Stimulated activated CD4-positive, alpha-beta T cell treated with anti-CD3 and anti-CD28 coated beads, Interleukin-15, amount 100 ng/mL, for 48 hours (primary cell): ENCODE measurements at regions not wholly inside any gene's neighbourhood (a gene's known extent, or its start where the extent isn't known, plus 50 kb on each side); places are given as distances from the start of the nearest gene placed in this dataset.
"Not testable (repeated sequence)": the region's sequence is repeated elsewhere in the genome, so short reads cannot be mapped to it uniquely, and the experiment has no call there.

Experiments used
- DNase-seq, 2 donors: peaks; one replicate each; pipeline ENCODE4 v3.0.0-alpha.2; 2020; ENCODE audit warnings: low read depth in 2 of 2

DNA sequence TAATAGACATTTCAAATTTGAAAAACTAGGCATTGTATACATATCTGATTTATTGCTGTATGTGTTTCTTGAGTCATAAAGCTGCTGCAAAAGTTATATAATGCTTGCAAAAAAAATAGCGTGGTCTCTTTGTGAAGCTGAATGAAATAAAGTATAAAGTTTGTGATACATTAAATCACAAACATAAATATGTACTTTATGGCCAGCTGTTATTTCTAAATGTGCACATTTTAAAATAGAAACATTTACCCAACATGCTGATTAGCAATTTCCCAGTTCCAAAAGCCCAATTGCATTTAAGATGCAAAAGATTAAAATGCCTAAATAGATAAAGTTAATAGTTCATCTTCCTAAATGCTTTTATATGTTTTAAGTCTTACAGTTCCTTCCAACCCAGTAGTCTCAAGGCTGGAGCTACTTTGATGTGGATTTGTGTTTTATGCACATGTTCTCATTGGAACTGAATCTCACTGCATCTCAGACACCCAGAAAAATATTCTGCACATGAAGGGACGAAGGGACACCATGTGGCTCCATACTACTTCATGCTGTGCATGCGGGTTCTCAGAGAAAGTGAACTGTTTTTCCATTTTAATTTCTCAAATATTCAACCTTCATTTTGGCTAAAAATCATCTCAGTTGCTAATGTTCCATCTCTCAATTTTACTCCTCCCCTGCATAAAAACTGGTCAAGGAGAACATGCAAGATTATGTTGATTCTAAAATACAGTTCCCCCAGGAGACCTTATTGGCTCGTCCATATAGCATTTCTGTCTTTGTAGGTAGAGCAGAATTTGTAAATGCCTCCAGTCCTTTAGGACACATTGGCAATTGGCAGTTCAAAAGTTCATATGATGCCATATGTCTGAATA, 304.6 kb downstream of the MTX2 start:
- no peak for DNase-seq

DNA sequence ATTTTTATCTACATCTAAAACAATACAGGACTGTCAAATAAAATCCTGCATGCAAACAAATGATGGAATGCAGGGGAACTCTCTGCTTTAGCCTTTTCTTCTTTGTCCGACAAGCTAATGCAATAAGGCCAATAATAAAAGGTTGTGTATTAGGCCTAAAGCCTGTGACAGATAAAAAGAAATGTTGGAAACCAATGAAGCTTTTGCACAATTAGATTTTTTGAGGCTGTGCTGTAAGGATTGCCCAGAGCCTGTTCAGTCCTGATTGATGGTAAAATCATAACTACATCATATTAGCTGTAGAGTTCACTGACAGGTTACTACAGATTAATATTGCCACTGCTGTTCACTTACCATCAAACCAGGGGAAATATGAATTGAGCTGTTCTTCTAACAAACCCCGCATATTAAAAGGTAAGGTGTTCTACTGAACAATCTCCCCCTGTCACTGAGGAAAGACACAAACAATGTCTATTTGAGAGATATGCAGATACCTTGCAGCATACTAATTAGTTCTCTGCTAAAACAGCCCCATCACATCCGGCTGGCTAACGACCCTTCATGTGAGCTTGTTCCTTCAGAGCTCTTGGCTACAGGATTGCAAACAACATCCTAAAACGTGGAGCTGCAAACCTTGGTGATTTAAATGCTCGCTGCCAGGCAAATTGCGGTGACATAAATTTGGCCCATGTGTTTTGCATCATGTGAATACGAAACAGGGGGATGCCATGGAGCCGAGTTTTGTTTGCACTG, 305.4 kb downstream of the MTX2 start:
- no peak for DNase-seq

DNA sequence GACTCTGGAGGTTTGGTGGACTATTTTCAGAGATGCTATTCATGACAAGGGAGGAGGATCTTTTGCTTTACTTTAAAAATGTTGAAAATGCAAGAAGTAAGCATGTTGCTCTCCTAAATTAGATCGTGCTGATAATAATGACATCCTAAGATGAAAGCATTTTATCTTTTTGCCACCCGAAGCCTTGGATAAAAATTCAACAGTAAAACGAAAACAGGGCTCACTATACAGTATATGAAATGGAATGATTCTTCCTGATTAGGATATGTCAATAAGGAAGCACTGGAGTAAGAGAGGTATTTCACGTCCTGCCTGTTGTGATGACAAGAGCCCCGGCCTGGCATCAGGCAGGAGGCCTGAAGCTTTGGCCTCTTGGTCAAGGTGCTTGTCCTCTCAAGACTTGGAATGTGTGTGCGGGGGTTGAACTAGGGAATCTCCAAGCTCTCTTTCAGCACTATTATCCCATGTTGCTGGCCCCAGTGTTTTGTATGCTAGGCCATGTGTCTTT, 306.0 kb downstream of the MTX2 start:
- DNase-seq, result no peak

DNA sequence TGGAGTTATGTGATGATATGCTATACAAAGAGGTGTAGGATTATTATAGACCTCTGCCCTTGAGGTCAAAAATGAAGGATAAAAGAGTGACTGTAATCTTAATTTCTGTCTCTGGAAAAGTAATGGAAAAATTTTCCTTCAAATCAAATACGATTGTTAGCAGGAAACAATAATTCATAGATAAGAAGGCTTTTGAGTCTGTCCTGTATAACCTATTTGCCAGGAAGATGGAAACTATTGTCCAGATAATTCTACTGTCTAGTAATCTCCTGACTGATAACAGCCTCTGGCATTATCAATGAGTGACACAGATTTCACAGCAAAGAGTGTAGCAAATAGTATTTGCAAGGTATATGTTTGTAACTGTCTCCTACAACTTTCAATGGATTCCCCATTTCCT, 307.8 kb downstream of the MTX2 start:
- DNase-seq, result no peak

DNA sequence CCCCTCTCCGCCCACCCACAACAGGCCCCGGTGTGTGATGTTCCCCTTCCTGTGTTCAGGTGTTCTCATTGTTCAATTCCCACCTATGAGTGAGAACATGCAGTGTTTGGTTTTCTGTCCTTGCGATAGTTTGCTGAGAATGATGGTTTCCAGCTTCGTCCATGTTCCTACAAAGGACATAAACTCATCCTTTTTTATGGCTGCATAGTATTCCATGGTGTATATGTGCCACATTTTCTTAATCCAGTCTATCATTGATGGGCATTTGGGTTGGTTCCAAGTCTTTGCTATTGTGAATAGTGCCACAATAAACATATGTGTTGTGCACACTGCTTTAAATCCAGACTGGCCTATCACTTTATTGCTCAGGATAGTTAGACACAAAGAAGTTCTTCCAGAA, 309.1 kb downstream of the MTX2 start:
- not testable (repeated sequence) for DNase-seq

DNA sequence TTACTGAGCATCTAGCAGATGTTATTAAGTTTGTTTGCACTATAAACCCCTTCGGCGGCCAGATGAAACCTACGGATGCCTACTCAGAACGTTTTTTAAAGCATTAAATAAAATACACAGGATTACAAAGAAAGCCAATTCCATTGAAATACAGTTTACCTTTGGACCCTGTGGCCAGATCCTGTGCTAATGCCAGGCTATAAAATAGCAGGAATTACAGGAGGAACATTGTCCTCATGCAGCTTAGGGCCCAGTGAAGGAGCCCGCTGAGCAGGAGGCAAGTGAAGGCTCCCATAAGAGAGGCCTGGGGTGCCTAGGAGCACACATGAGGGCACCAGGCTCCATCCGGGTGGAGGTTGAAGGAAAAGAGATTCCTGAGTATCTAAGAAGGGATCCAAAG, 310.4 kb downstream of the MTX2 start:
- no peak for DNase-seq

DNA sequence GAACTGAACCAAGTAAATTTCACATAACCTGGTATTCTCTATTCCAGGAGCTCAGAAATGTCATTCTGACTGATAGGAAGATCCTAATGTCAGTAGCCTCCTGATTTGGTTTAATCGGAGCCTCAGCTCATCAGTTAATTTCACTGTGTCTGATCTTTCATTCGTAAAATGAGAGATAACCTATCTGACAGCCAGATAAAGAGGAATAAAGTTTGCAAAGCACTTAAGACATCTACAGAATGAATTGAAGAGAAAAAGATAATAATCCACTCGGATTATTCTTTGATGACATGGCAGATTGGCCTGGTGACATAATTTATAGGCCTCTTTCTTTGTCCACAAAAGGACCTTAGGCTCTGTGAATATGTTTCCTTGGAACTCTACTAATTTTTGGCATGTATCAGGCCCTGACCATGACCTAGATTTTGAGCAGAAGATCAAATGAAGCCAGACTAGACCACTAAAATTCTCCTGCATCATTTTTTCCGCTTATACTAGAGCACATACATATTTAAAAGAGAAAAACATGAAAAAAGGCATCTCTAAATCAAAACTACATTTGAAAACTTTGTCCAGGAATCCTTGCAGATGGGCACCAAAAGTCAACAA, 312.4 kb downstream of the MTX2 start:
- DNase-seq, result no peak

DNA sequence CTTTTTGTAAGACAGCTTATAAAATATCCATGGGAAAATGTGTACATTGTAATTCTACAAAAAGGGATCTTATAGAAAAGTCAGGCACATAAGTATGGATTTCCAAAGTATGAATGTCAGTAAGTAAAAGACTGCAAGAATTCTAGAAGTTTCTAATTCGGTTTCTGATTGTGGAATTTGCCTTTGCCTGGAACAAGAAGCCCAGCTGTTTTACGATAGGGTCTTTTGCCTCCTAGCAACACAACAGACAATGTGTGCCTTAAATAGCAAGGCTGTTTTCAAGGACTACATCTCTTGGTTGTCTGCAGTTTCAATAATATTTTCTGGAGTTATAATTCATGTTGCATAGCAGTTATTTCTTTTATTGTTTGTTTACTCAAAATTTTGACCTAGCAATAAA, 312.9 kb downstream of the MTX2 start:
- no peak for DNase-seq

DNA sequence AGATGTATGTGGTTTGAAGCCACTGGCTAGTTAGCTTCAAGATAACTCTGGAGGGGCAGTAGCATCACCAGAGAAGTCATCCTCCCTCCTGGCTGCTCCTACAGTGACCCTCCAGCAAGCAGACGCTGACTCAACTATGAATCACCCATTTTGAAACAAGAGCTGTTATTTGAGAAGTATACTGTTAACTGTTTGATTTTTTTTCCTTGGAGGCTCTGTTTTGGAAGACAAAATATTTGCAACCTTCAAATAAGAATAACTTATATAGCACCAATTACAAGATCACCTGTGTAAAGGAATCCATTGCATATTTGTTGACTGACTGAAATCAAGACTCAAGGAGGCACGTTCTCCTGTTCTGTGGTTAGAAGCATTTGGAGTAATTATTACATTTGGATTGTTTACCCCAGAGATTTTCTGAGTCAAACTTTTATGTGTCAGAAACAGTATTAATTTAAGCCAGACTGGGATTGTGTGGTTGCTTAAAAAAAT, 313.8 kb downstream of the MTX2 start:
- no peak for DNase-seq

DNA sequence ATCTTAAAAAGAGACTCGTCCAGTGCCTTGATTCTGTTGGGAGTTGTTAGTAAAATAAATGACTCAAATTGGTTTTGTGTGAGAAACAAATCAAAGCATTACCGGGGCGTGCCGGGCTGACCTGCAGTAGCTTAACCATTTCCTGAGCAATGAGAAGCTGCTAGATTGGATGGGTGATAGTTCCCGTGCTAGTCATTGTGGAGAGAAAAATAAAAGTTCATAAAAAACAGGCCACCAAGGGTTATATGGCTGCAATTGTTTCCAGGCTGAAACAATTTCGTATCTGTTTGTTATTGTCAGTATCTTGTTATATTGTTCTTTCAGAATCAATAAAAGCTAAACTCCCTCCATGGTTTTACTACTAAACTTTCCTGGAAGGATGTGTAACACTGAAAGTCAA, 314.4 kb downstream of the MTX2 start:
- DNase-seq, result no peak

DNA sequence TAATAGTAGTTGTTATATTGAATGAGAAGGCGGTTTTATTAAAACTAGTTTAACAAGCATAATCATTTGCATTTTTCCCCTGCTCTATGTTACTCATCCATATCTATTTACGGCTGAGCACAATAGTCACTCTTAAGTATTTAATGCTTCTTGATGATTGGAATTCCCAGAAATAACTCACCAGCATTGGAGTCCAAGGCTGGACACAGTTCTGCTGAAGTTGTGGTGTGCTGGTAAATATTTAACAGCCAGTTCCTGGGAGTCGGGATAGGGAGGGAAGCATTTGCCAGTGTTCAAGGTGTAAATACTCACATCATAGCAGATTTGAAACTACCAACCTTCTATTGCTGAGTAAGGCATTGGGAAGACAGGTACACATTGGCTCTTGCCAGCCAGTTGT, 315.1 kb downstream of the MTX2 start:
- no peak for DNase-seq

DNA sequence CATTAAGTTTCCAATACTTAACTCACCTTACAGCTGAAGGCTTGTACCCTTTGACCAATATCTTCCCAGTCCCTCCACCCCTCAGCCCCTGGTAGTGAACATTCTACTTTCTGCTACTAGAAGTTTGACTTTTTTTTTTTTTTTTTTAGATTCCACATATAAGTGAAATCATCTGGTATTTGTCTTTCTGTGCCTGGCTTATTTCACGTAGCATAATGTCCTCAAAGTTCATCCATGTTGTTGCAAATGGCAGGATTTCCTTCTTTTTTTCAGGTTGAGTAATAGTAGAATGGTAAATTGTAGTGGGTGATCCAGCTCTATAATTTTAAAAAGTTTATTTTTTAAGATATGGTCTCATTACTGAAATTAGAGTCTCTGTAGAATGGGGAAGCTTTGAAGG, 316.0 kb downstream of the MTX2 start:
- no peak for DNase-seq

DNA sequence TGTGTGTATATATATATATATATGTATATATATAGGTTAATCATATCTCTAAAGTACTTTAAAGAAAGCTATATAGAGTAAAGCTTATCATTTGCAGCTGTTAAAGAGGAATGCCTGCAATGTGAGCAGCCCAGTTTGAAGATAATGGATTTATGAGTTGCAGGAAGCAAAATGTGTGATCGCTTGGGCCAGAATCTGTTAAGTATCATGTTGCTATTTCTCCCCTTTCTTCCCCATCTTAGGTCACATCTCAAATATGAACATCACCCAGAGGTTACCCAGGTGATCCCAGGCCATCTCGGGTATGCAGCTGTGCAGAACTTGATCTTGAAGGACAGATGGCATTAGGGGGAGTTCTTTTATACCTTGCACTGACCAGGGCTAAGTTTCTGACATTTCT, 316.5 kb downstream of the MTX2 start:
- no peak for DNase-seq

DNA sequence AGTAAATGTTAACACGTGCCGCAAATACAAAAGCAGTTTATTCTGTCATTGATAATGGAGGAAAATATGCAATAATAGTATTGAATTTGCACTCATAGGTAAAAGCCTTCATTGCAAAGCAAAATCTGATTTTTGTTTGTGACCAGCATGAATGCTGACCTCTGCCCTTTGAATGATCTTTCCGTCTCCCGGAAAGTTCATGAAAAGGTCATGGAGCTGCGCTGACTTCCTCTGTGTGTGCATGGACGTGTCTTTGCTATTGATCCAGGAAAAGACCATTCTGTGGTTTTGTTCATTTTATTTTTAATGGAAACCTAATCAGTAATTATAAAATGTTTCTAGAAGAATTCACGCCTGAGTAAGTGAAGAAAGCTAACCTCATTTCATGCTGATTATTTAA, 320.0 kb downstream of the MTX2 start:
- no peak for DNase-seq

DNA sequence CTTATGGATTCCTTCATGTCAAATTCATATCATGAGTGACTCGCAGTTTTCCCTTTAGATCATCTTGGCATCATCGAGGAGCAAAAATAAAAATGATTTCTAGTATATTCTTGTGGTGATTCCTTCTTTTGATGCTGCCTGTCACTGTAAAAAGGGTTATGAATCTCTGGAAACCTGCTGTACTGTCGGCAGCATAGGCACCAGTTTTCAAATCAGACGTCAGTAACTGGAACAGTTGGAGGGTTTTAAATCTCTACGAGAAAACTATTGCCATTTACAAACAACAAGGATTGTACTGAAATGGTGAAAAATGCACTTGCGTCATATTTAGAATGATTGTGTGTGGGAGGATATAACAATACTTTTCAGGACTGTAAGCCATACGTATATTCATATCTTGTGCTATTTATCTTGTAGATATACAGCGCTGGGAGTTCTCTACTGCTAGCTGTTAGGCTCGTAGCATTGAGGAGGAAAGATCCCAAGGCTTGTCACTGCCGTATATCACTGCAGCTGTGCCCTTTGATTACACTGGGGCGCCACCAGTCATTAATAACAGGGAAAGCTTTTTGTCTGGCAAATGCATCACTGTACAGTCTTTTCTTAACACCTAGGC, 320.7 kb downstream of the MTX2 start:
- DNase-seq, result no peak

DNA sequence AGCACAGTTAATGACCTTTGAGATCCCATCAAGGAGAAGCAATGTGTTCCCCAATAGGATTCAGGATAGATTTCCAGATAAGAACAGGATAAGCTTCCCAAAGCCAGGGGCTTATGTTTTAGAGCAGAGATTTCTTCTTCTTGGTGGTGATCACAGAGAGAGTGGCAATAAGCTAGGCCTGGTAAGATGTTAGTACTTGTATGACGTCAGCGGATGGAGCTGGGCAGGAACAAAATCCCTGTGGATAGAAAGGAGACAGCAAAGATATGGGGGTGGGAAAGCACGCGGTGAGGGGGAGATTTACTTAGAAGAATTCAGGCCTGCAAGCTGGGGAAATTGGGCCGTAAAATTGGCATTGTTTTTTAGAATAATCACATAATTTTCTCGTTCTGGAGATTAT, 323.0 kb downstream of the MTX2 start:
- no peak for DNase-seq

DNA sequence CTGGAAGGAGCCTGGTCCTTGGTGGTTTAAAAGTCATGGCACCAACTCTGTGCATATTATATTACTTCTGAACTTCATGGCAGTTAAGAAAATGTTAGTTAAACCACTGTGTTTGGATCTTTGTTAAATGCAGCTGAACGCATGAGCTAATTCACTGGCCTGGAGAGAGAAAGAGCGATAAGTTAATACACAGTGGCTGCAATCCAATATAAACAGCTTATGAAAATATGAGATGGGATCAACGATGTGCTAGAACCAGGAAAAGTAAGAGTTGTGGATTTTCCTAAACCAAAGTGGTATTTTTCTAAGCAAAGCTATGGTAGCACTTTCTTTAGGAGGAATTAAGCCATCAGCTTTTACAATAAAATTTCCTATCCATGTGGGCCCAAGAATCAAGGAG, 326.7 kb downstream of the MTX2 start:
- no peak for DNase-seq

DNA sequence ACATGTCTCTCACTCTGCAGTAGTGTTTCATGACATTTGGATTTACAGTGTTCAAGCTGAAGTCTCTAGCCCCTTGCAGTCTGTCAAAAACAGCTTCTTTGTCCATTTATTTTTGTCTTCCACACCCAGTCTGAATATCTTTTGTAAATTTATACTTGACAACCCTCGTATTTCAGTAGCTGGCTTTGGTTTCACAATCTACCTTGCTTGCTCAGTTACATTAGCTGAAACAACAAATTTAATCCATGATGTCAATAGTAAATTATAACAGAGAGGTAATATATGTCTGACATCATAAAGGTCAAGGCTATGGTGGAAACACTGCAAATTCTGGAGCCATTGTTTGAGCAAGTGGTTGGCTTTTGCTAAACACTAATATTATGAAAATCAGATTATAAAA, 328.7 kb downstream of the MTX2 start:
- no peak for DNase-seq

DNA sequence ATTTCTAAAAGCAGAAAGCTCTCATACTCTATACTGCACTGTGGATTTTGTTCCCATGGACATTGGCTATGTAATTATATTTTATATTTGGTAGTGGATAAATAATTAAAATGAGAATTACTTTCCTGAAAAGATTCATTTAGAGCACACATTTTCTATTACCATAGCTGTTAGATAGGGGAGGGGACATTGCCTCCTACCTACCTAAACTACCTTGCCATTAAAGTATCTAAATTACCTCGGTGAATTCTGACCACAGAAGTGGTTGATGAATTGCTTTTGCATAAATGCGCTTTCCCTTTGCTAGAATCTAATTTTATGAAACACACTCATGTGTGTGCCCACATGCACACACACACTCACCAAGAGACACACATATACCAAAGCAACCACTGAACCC, 329.1 kb downstream of the MTX2 start:
- no peak for DNase-seq

DNA sequence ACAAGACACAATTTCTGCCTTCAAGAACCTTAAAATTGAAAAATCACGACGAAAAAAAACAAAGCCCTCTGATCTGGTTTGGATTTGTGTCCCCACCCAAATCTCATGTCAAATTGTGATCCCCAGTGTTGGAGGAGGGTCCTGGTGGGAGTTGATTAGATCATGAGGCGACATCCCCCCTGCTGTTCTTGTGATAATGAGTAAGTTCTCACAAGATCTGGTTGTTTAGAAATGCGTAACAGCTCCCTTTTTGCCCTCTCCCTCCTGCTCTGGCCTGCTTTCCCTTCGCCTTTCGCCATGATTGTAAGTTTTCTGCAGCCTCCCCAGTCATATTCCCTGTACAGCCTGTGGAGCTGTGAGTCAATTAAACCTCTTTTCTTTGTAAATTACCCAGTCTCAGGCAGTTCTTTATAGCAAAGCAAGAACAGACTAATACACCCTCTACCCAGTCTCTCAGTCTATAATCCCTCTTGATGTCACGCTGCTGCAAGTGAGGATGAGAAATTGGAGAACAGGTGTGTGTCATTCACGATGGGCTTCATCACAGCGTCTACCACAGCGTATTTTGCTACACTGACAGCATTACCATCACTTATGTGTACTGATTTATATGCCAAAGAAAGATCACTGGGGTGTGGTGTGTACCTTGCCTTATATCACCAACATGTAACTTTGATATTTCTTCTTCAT, 330.7 kb downstream of the MTX2 start:
- no peak for DNase-seq

DNA sequence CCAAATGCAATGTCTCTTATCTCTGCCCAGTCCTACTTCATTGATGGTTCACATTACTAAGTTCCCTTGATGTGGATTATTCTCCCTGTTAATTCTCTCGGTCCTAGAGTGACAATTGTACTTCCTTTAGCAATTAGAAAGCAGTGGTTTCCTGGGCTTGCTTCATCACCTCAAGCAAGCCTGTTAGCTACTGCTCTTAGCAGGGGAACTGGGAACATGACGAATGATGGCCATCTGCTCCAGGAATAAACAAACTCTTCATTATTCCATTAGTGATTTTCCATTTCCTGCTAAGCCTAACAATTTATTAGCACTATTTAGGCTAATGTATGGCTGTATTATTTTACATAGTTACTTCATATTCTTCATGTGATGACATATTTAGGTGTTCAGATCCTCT, 331.8 kb downstream of the MTX2 start:
- DNase-seq, result no peak

DNA sequence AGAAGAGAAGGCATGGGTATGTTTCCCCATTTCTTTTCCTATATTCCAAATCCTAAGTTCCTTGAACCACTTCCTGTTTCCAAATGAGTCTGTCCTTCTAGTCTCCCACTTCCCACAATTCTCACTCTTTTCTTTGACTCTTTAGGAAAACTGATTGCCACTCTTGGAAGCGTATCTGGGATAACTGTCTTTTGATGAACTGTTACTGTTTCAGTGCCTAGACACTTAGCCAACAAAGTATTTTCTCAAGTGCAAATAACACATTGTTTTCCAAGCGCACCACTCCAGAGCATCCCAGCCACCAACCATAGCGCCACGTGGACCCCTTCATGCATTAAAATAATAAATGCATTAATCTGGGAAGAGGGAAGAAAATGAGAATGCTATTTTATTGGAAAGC, 342.8 kb downstream of the MTX2 start:
- DNase-seq, result no peak
